ENCODE measurements at regions not wholly inside any gene's neighbourhood (a gene's known extent, or its start where the extent isn't known, plus 50 kb on each side); places are given as distances from the start of the nearest gene placed in this dataset.

GRCh38 chr5:172550996-172551395 is 90.1 kb upstream of the NEURL1B start:
- H3K4me1 ChIP-seq (ENCODE audit: control insufficient read depth in 1 of 2, extremely low read depth in 1 of 2, insufficient read depth in 2 of 2, low read length in 2 of 2) = no peaks in the 10 kb centered on the region
- DNase-seq (no peak), ATAC-seq (replicated peaks in 1 of 4) (no peak)
- H3K9me3 ChIP-seq = no peaks in the 10 kb centered on the region
- ChIA-PET POLR2A (no interaction called here), CTCF (no interaction called here)
- no peak overlapping the region for H3K4me3 ChIP-seq (ENCODE audit: control insufficient read depth in 1 of 2, extremely low read depth in 1 of 2, low read length in 1 of 2)
- Mint-ChIP-seq H3K4me1 (no peaks in the 10 kb centered on the region), H3K4me3 (no peak overlapping the region), H3K36me3 (no peaks in the 10 kb centered on the region), H3K27me3 (peaks cover 0 to 9% of the 10 kb centered on the region in 2 donors), H3K27ac (no peak overlapping the region), H3K9me3 (no peaks in the 10 kb centered on the region)
- WGBS (ENCODE audit: insufficient coverage) = 81% methylated on average over 6 of the region's 9 CpGs
- no peak overlapping the region for H3K27ac ChIP-seq (ENCODE audit: low read length)
- no peaks in the 10 kb centered on the region for H3K36me3 ChIP-seq (ENCODE audit: control insufficient read depth in 2 of 2, extremely low read depth in 1 of 2, insufficient read depth in 1 of 2, low read length in 1 of 2)
- peaks cover 0 to 21% of the 10 kb centered on the region in 2 experiments for H3K27me3 ChIP-seq (replicated peaks in 1 of 2; ENCODE audit: control insufficient read depth in 2 of 2, extremely low read depth in 1 of 2, insufficient read depth in 2 of 2, low read length in 1 of 2)

- Mint-ChIP-seq H3K27ac (no peak overlapping the region), H3K9me3 (no peaks in the 10 kb centered on the region), H3K36me3 (no peaks in the 10 kb centered on the region), H3K27me3 (peaks cover 5 to 16% of the 10 kb centered on the region in 2 donors), H3K4me3 (no peak overlapping the region), H3K4me1 (no peaks in the 10 kb centered on the region)
- ATAC-seq (replicated peaks in 1 of 4) (no peak), DNase-seq (no peak)
- Histone ChIP-seq H3K27ac (ENCODE audit: low read length) (no peak overlapping the region), H3K4me3 (ENCODE audit: control insufficient read depth in 1 of 2, extremely low read depth in 1 of 2, low read length in 1 of 2) (no peak overlapping the region), H3K9me3 (no peaks in the 10 kb centered on the region), H3K4me1 (ENCODE audit: control insufficient read depth in 1 of 2, extremely low read depth in 1 of 2, insufficient read depth in 2 of 2, low read length in 2 of 2) (no peaks in the 10 kb centered on the region), H3K27me3 (replicated peaks in 1 of 2; ENCODE audit: control insufficient read depth in 2 of 2, extremely low read depth in 1 of 2, insufficient read depth in 2 of 2, low read length in 1 of 2) (peaks cover 0 to 22% of the 10 kb centered on the region in 2 experiments), H3K36me3 (ENCODE audit: control insufficient read depth in 2 of 2, extremely low read depth in 1 of 2, insufficient read depth in 1 of 2, low read length in 1 of 2) (no peaks in the 10 kb centered on the region)
- CTCF ChIA-PET = no interaction called here
- 83% methylated on average over 6 of the region's 9 CpGs for WGBS (ENCODE audit: insufficient coverage)
- POLR2A ChIA-PET = no interaction called here
These were observed 90.8 kb upstream of the NEURL1B start for GRCh38 chr5:172550096-172550765.

GRCh38 chr5:172549696-172550095 is 91.4 kb upstream of the NEURL1B start:
- no peak for DNase-seq
- H3K27me3 Mint-ChIP-seq = peaks cover 5 to 17% of the 10 kb centered on the region in 2 donors
- POLR2A ChIA-PET = no interaction called here
- no peak overlapping the region for H3K4me3 Mint-ChIP-seq
- CTCF ChIA-PET = no interaction called here
- H3K9me3 ChIP-seq = no peaks in the 10 kb centered on the region
- no peaks in the 10 kb centered on the region for H3K36me3 Mint-ChIP-seq
- H3K36me3 ChIP-seq (ENCODE audit: control insufficient read depth in 2 of 2, extremely low read depth in 1 of 2, insufficient read depth in 1 of 2, low read length in 1 of 2) = no peaks in the 10 kb centered on the region
- H3K4me1 ChIP-seq (ENCODE audit: control insufficient read depth in 1 of 2, extremely low read depth in 1 of 2, insufficient read depth in 2 of 2, low read length in 2 of 2) = no peaks in the 10 kb centered on the region
- no peak overlapping the region for H3K4me3 ChIP-seq (ENCODE audit: control insufficient read depth in 1 of 2, extremely low read depth in 1 of 2, low read length in 1 of 2)
- no peaks in the 10 kb centered on the region for H3K9me3 Mint-ChIP-seq
- no peak for ATAC-seq (replicated peaks in 1 of 4)
- 88% methylated on average over 13 of the region's 13 CpGs for WGBS (ENCODE audit: insufficient coverage)
- H3K27ac ChIP-seq (ENCODE audit: low read length) = no peak overlapping the region
- no peak overlapping the region for H3K27ac Mint-ChIP-seq
- no peaks in the 10 kb centered on the region for H3K4me1 Mint-ChIP-seq
- peaks cover 0 to 27% of the 10 kb centered on the region in 2 experiments for H3K27me3 ChIP-seq (replicated peaks in 1 of 2; ENCODE audit: control insufficient read depth in 2 of 2, extremely low read depth in 1 of 2, insufficient read depth in 2 of 2, low read length in 1 of 2)

- Histone ChIP-seq H3K27ac (ENCODE audit: low read length) (no peak overlapping the region), H3K27me3 (replicated peaks in 1 of 2; ENCODE audit: control insufficient read depth in 2 of 2, extremely low read depth in 1 of 2, insufficient read depth in 2 of 2, low read length in 1 of 2) (peaks cover 0 to 26% of the 10 kb centered on the region in 2 experiments), H3K4me1 (ENCODE audit: control insufficient read depth in 1 of 2, extremely low read depth in 1 of 2, insufficient read depth in 2 of 2, low read length in 2 of 2) (no peaks in the 10 kb centered on the region), H3K36me3 (ENCODE audit: control insufficient read depth in 2 of 2, extremely low read depth in 1 of 2, insufficient read depth in 1 of 2, low read length in 1 of 2) (no peaks in the 10 kb centered on the region), H3K9me3 (no peaks in the 10 kb centered on the region), H3K4me3 (ENCODE audit: control insufficient read depth in 1 of 2, extremely low read depth in 1 of 2, low read length in 1 of 2) (no peak overlapping the region)
- Mint-ChIP-seq H3K9me3 (no peaks in the 10 kb centered on the region), H3K4me3 (no peak overlapping the region), H3K27ac (no peak overlapping the region), H3K36me3 (no peaks in the 10 kb centered on the region), H3K4me1 (no peaks in the 10 kb centered on the region), H3K27me3 (peaks cover 11 to 17% of the 10 kb centered on the region in 2 donors)
- ATAC-seq (replicated peaks in 1 of 4) (no peak), DNase-seq (no peak)
- 83% methylated on average over 6 of the region's 14 CpGs for WGBS (ENCODE audit: insufficient coverage)
- ChIA-PET POLR2A (no interaction called here), CTCF (no interaction called here)
These were observed 91.9 kb upstream of the NEURL1B start for GRCh38 chr5:172548981-172549687.

- peaks cover 0 to 31% of the 10 kb centered on the region in 2 experiments for H3K27me3 ChIP-seq (replicated peaks in 1 of 2; ENCODE audit: control insufficient read depth in 2 of 2, extremely low read depth in 1 of 2, insufficient read depth in 2 of 2, low read length in 1 of 2)
- no peak overlapping the region for H3K4me3 ChIP-seq (ENCODE audit: control insufficient read depth in 1 of 2, extremely low read depth in 1 of 2, low read length in 1 of 2)
- H3K27ac ChIP-seq (ENCODE audit: low read length) = no peak overlapping the region
- no peak for DNase-seq
- H3K9me3 ChIP-seq = no peaks in the 10 kb centered on the region
- ChIA-PET POLR2A (no interaction called here), CTCF (no interaction called here)
- H3K27ac Mint-ChIP-seq = no peak overlapping the region
- H3K4me1 ChIP-seq (ENCODE audit: control insufficient read depth in 1 of 2, extremely low read depth in 1 of 2, insufficient read depth in 2 of 2, low read length in 2 of 2) = no peaks in the 10 kb centered on the region
- H3K27me3 Mint-ChIP-seq = peaks cover 14 to 17% of the 10 kb centered on the region in 2 donors
- ATAC-seq (replicated peaks in 1 of 4) = no peak
- H3K4me3 Mint-ChIP-seq = no peak overlapping the region
- H3K4me1 Mint-ChIP-seq = no peaks in the 10 kb centered on the region
- H3K36me3 ChIP-seq (ENCODE audit: control insufficient read depth in 2 of 2, extremely low read depth in 1 of 2, insufficient read depth in 1 of 2, low read length in 1 of 2) = no peaks in the 10 kb centered on the region
- no peaks in the 10 kb centered on the region for H3K36me3 Mint-ChIP-seq
- 70% methylated on average over 3 of the region's 6 CpGs for WGBS (ENCODE audit: insufficient coverage)
- H3K9me3 Mint-ChIP-seq = no peaks in the 10 kb centered on the region
These were observed 92.7 kb upstream of the NEURL1B start for GRCh38 chr5:172548311-172548731.

- H3K4me1 Mint-ChIP-seq = no peaks in the 10 kb centered on the region
- Histone ChIP-seq H3K4me3 (ENCODE audit: control insufficient read depth in 1 of 2, extremely low read depth in 1 of 2, low read length in 1 of 2) (no peak overlapping the region), H3K27ac (ENCODE audit: low read length) (no peak overlapping the region), H3K27me3 (replicated peaks in 1 of 2; ENCODE audit: control insufficient read depth in 2 of 2, extremely low read depth in 1 of 2, insufficient read depth in 2 of 2, low read length in 1 of 2) (peaks cover 0 to 40% of the 10 kb centered on the region in 2 experiments), H3K36me3 (ENCODE audit: control insufficient read depth in 2 of 2, extremely low read depth in 1 of 2, insufficient read depth in 1 of 2, low read length in 1 of 2) (no peaks in the 10 kb centered on the region), H3K9me3 (no peaks in the 10 kb centered on the region), H3K4me1 (ENCODE audit: control insufficient read depth in 1 of 2, extremely low read depth in 1 of 2, insufficient read depth in 2 of 2, low read length in 2 of 2) (no peaks in the 10 kb centered on the region)
- 100% methylated on average over 2 of the region's 5 CpGs for WGBS (ENCODE audit: insufficient coverage)
- POLR2A ChIA-PET = no interaction called here
- ATAC-seq (replicated peaks in 1 of 4) = no peak
- peaks cover 14 to 17% of the 10 kb centered on the region in 2 donors for H3K27me3 Mint-ChIP-seq
- CTCF ChIA-PET = no interaction called here
- H3K27ac Mint-ChIP-seq = no peak overlapping the region
- H3K36me3 Mint-ChIP-seq = no peaks in the 10 kb centered on the region
- H3K4me3 Mint-ChIP-seq = no peak overlapping the region
- DNase-seq = no peak
- H3K9me3 Mint-ChIP-seq = no peaks in the 10 kb centered on the region
These were observed 91.9 kb upstream of the SH3PXD2B start for GRCh38 chr5:172546196-172546595.

Measured in T-cell (primary cell).